HepG2 (cell line): ENCODE measurements at regions not wholly inside any gene's neighbourhood (a gene's known extent, or its start where the extent isn't known, plus 50 kb on each side); places are given as distances from the start of the nearest gene placed in this dataset.

Experiments
- ATAC-seq: fragments of 200-7000 bp; cut with Tn5 transposase; 3 replicates; pipeline ENCODE4 v1.9.1; 2020; ENCODE audit warnings: mild to moderate bottlenecking, moderate library complexity
- BruUV-seq: library from RNA; stranded (reverse); fragments of 400-500 nt; replicated peaks from 2 replicates; lab custom pipeline; 2021; lab: Mats Ljungman, UMichigan
- CTCF ChIA-PET: fragments of 300-600 bp; formaldehyde crosslinking; extraction: SDS; loops from one replicate; lab custom pipeline; 2021; ENCODE audit warnings: low total read pairs, inconsistent platforms, low intra/inter-chr PET ratio; lab: Yijun Ruan, JAX
- POLR2A ChIA-PET: fragments of 350-600 bp; sonication (Branson Sonifier 250); formaldehyde crosslinking; loops from one replicate; lab custom pipeline; 2020; ENCODE audit warnings: antibody characterized with exemption, inconsistent platforms; lab: Yijun Ruan, JAX
- DNase-seq: peaks from one replicate; pipeline ENCODE4 v3.0.0-alpha.2; 2015; ENCODE audit warnings: low spot score
- FAIRE-seq: peaks from 3 replicates; lab custom pipeline; 2011; peaks lifted over from hg19 to GRCh38; lab: Jason Lieb, UNC
- H2AFZ ChIP-seq: one replicate; pipeline ENCODE4 v1.6.1; 2011; ENCODE audit warnings: low read length, inconsistent platforms
- H3K27ac ChIP-seq: fragments of 300-600 bp; 3 replicates; pipeline ENCODE4 v1.8.0; 2011; ENCODE audit warnings: mixed run types, mild to moderate bottlenecking, mixed read lengths, low read length, inconsistent platforms; ENCODE audit not compliant: insufficient read depth; ENCODE audit errors: extremely low read length
- H3K27me3 ChIP-seq, 2 experiments: fragments of 200-600 bp in 1 of 2; 2 replicates in 1 of 2; 3 replicates in 1 of 2; pipeline versions ENCODE4 v1.6.0 to v1.8.0; 2011; ENCODE audit warnings: low read length in 2 of 2, mild to moderate bottlenecking in 2 of 2, moderate library complexity in 2 of 2, inconsistent platforms in 1 of 2; ENCODE audit not compliant: insufficient read depth in 2 of 2, control insufficient read depth in 1 of 2
- H3K36me3 ChIP-seq, 2 experiments: fragments of 200-600 bp in 1 of 2; replicated peaks in 1 of 2; 2 replicates in 1 of 2; 3 replicates in 1 of 2; pipeline versions ENCODE4 v1.5.1 to v1.8.0; 2011; ENCODE audit warnings: low read length in 2 of 2, inconsistent platforms in 1 of 2; ENCODE audit not compliant: insufficient read depth in 2 of 2, control insufficient read depth in 1 of 2
- H3K4me1 ChIP-seq: 2 replicates; pipeline ENCODE4 v1.5.1; 2012; ENCODE audit warnings: low read length, inconsistent platforms; ENCODE audit not compliant: insufficient read depth
- H3K4me2 ChIP-seq: 2 replicates; pipeline ENCODE4 v1.6.0; 2011; ENCODE audit warnings: low read depth, low read length, inconsistent platforms
- H3K4me3 ChIP-seq, 3 experiments: fragments of 200-600 bp in 1 of 3; sonication (generic), shearing (Covaris generic) in 1 of 3; replicated peaks in 1 of 3; 2 replicates each; pipeline ENCODE4 v1.5.1; 2011 to 2016; ENCODE audit warnings: low read length in 3 of 3, inconsistent platforms in 2 of 3, low read depth in 2 of 3, mild to moderate bottlenecking in 2 of 3, control low read depth in 1 of 3, mixed read lengths in 1 of 3; ENCODE audit not compliant: insufficient read depth in 1 of 3
- H3K79me2 ChIP-seq: one replicate; pipeline ENCODE4 v1.6.1; 2011; ENCODE audit warnings: low read length, inconsistent platforms; ENCODE audit not compliant: insufficient read depth
- H3K9ac ChIP-seq: 2 replicates; pipeline ENCODE4 v1.6.0; 2011; ENCODE audit warnings: mild to moderate bottlenecking, low read depth, low read length, inconsistent platforms; ENCODE audit not compliant: insufficient read depth
- H3K9me3 ChIP-seq: 2 replicates; pipeline ENCODE4 v1.5.1; 2012; ENCODE audit warnings: mild to moderate bottlenecking, low read length
- H4K20me1 ChIP-seq: 2 replicates; pipeline ENCODE4 v1.6.0; 2011; ENCODE audit warnings: inconsistent platforms, mild to moderate bottlenecking, low read length, moderate library complexity; ENCODE audit not compliant: insufficient read depth
- ATF7-NPFF ChIP-seq: sonication (generic); formaldehyde crosslinking; IDR thresholded peaks from 2 replicates; pipeline ENCODE4 v1.8.1; 2023; ENCODE audit warnings: mild to moderate bottlenecking, low read depth, missing genetic modification reagents, moderate library complexity
- CEBPZ ChIP-seq: IDR thresholded peaks from 2 replicates; pipeline ENCODE4 v1.6.1; 2012; ENCODE audit warnings: low read length, improper control_type of control experiment
- DZIP1 ChIP-seq: sonication (generic); formaldehyde crosslinking; IDR thresholded peaks from 2 replicates; pipeline ENCODE4 v1.5.0; 2020; ENCODE audit warnings: mild to moderate bottlenecking, missing genetic modification reagents
- E2F5 ChIP-seq: sonication (generic); formaldehyde crosslinking; conservative IDR thresholded peaks from 2 replicates; pipeline ENCODE4 v1.4.0; 2020; ENCODE audit warnings: missing genetic modification reagents
- HOXA5 ChIP-seq: sonication (generic); formaldehyde crosslinking; IDR thresholded peaks from 2 replicates; pipeline ENCODE4 v1.4.0; 2020; ENCODE audit warnings: missing genetic modification reagents
- IRF1 ChIP-seq: sonication (generic); formaldehyde crosslinking; IDR thresholded peaks from 2 replicates; pipeline ENCODE4 v1.4.0; 2020; ENCODE audit warnings: low read depth, mild to moderate bottlenecking, missing genetic modification reagents
- SIN3B ChIP-seq: fragments of 150-350 bp; IDR thresholded peaks from 2 replicates; pipeline ENCODE4 v1.6.1; 2014; ENCODE audit warnings: low read length
- ZBTB39 ChIP-seq: sonication (generic); formaldehyde crosslinking; IDR thresholded peaks from 2 replicates; pipeline ENCODE4 v1.5.0; 2020; ENCODE audit warnings: missing genetic modification reagents
- ZFX ChIP-seq: sonication (generic); formaldehyde crosslinking; IDR thresholded peaks from 2 replicates; pipeline ENCODE4 v1.4.0; 2020; ENCODE audit warnings: mild to moderate bottlenecking, low read depth, missing genetic modification reagents, moderate library complexity
- ZNF33A ChIP-seq: sonication (generic); formaldehyde crosslinking; IDR thresholded peaks from 2 replicates; pipeline ENCODE4 v1.5.1; 2020; ENCODE audit warnings: missing genetic modification reagents, mild to moderate bottlenecking, moderate library complexity, borderline replicate concordance
- ZNF382 ChIP-seq: sonication (generic); formaldehyde crosslinking; IDR thresholded peaks from 2 replicates; pipeline ENCODE4 v1.5.0; 2020; ENCODE audit warnings: missing genetic modification reagents, mild to moderate bottlenecking, borderline replicate concordance
- ZNF484 ChIP-seq: sonication (generic); formaldehyde crosslinking; IDR thresholded peaks from 2 replicates; pipeline ENCODE4 v1.5.1; 2020; ENCODE audit warnings: mild to moderate bottlenecking, low read depth, missing genetic modification reagents, borderline replicate concordance
- ZNF557 ChIP-seq: sonication (generic); formaldehyde crosslinking; IDR thresholded peaks from 2 replicates; pipeline ENCODE4 v1.4.0; 2020; ENCODE audit warnings: missing genetic modification reagents
- WGBS: methylation state at CpG from one replicate; pipeline ENCODE4 v1.1.6; 2017; ENCODE audit warnings: low lambda C conversion rate; 5-methylcytosine and 5-hydroxymethylcytosine counted together
- in situ Hi-C: cut with HindIII; loops from 2 replicates; pipeline ENCODE4 v1.10.0; 2017; ENCODE audit warnings: low pct_unique_long_range_greater_than_20kb; ENCODE audit not compliant: extremely low pct_ligation_motif_present
- intact Hi-C: fragments of 100-400 bp; cut with micrococcal nuclease; formaldehyde crosslinking; loops from one replicate; pipeline ENCODE4 v1.10.0; 2022; ENCODE audit not compliant: unreplicated experiment

GRCh38 chr18:24740829-24741228, 280.4 kb downstream of the HRH4 start (continued):
- TF ChIP-seq IRF1 (CRISPR knock-in tag), result no peak

- POLR2A ChIA-PET, result no interaction called here
- in situ Hi-C loops, result loop anchor here (25.0 kb wide), 2 partner anchors 254 to 379 kb away; no protein-coding TSS in a partner anchor
- TF ChIP-seq ZNF557 (CRISPR knock-in tag), result no peak
- no peak for TF ChIP-seq CEBPZ
- no peak for TF ChIP-seq DZIP1 (CRISPR knock-in tag)
- TF ChIP-seq ZNF33A (CRISPR knock-in tag), result no peak
- no peak for TF ChIP-seq ATF7-NPFF (CRISPR knock-in tag)
- TF ChIP-seq ZFX (CRISPR knock-in tag), result no peak
- TF ChIP-seq ZNF382 (CRISPR knock-in tag), result no peak
- no peak for TF ChIP-seq SIN3B
- TF ChIP-seq E2F5, result no peak
- no peak for TF ChIP-seq HOXA5 (CRISPR knock-in tag)
- no peak for TF ChIP-seq ZNF484 (CRISPR knock-in tag)
- TF ChIP-seq ZBTB39 (CRISPR knock-in tag), result no peak
Measured at GRCh38 chr18:24741321-24741720, 280.9 kb downstream of the HRH4 start.

More at GRCh38 chr18:24741321-24741720, 280.9 kb downstream of the HRH4 start:
- Histone ChIP-seq H2AFZ (no peak overlapping the region), H3K9me3 (no peaks in the 10 kb centered on the region), H4K20me1 (no peaks in the 10 kb centered on the region), H3K9ac (no peak overlapping the region), H3K27me3 (no peaks in the 10 kb centered on the region; a peak in 1 of 5 replicates), H3K79me2 (no peaks in the 10 kb centered on the region), H3K27ac (no peak overlapping the region), H3K4me3 (no peak overlapping the region), H3K36me3 (no peaks in the 10 kb centered on the region), H3K4me2 (no peak overlapping the region), H3K4me1 (no peaks in the 10 kb centered on the region)
- intact Hi-C loops, result no loop called here
- BruUV-seq, result no TSS peak
- CTCF ChIA-PET, result no interaction called here
- ATAC-seq (no peak), FAIRE-seq (no peak), DNase-seq (no peak)
- 0% methylated on average over 1 of the region's 1 CpG for WGBS
